ENCODE measurements at regions not wholly inside any gene's neighbourhood (a gene's known extent, or its start where the extent isn't known, plus 50 kb on each side); places are given as distances from the start of the nearest gene placed in this dataset.
"Not testable (repeated sequence)": the region's sequence is repeated elsewhere in the genome, so short reads cannot be mapped to it uniquely, and the experiment has no call there.

GRCh38 chr6:101098605-101099004, 217.5 kb upstream of the ASCC3 start:
- TF ChIP-seq ZNF70 (CRISPR knock-in tag; IDR thresholded peaks at IDR 0.05); PATZ1 (CRISPR knock-in tag; IDR thresholded peaks at IDR 0.05; ENCODE audit: borderline replicate concordance): not testable (repeated sequence)
